Activated B cell treated with CpG ODN at 0.5 μM for 24 hours (primary cell): ENCODE measurements at regions not wholly inside any gene's neighbourhood (a gene's known extent, or its start where the extent isn't known, plus 50 kb on each side); places are given as distances from the start of the nearest gene placed in this dataset.

Experiments used
- ATAC-seq: fragments of 200-7000 bp; cut with Tn5 transposase; one replicate; pipeline ENCODE4 v1.10.0; 2021; ENCODE audit warnings: low read depth, mild to moderate bottlenecking, moderate library complexity
- CTCF ChIA-PET: fragments of 350-600 bp; sonication (Branson Sonifier 250); formaldehyde crosslinking; loops from one replicate; lab custom pipeline; 2021; ENCODE audit warnings: antibody characterized with exemption; lab: Charles Lee
- POLR2A ChIA-PET: fragments of 350-600 bp; sonication (Branson Sonifier 250); formaldehyde crosslinking; loops from one replicate; lab custom pipeline; 2021; ENCODE audit warnings: antibody characterized with exemption; lab: Charles Lee
- DNase-seq: peaks from one replicate; pipeline ENCODE4 v3.0.0; 2022
- H3K27ac Mint-ChIP-seq: one replicate; pipeline ENCODE4 v1.8.0; 2020; ENCODE audit warnings: mixed read lengths
- H3K27me3 Mint-ChIP-seq: one replicate; pipeline ENCODE4 v1.8.0; 2021; ENCODE audit warnings: mixed read lengths
- H3K36me3 Mint-ChIP-seq: one replicate; pipeline ENCODE4 v1.8.0; 2021; ENCODE audit warnings: low read depth, mixed read lengths
- H3K4me1 Mint-ChIP-seq: one replicate; pipeline ENCODE4 v1.8.0; 2021; ENCODE audit warnings: mixed read lengths
- H3K4me3 Mint-ChIP-seq: one replicate; pipeline ENCODE4 v1.8.0; 2020; ENCODE audit warnings: mild to moderate bottlenecking, mixed read lengths
- H3K9me3 Mint-ChIP-seq: one replicate; pipeline ENCODE4 v1.8.0; 2020; ENCODE audit warnings: mixed read lengths
- intact Hi-C: fragments of 100-400 bp; cut with micrococcal nuclease; formaldehyde crosslinking; loops from one replicate; pipeline ENCODE4 v1.15.1; 2024
- TF ChIP-seq, protein P1 (sequence below): fragments of 200-600 bp; IDR thresholded peaks from one replicate; pipeline ENCODE4 v1.8.0; 2022; ENCODE audit warnings: antibody characterized with exemption, mild to moderate bottlenecking

DNA sequence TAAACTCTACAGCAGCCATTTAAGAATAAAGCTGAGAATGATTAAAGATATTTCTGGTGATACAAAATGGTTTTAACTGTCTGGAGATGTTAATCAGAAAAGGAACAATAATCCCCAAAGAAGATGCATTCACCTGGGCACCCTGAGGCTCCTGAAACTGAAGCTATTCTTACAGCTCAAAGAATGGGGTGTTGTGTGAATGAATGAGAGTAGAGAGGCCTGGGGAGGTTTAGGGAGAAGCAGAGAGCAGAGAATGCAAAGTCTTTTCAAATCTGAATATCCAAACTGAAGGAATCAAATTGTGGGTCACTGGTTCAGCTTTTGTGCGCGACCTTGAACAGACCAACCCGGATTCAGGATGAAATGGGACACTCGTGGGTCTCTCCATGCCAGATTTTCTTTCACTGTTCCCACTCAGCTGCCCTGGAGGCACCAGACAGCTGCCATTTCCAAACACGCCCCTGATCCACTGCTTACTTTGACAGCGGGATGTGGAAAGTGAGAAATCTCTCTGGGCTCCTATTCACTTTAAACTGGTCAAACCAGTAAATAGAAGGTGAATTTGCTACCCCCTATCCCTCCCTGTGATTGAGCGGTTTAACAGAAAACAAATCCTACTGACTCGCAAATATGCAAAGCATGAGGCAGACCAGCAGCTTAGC is 485.5 kb upstream of the THBS1 start:
- ATAC-seq (no peak), DNase-seq (no peak)
- TF ChIP-seq, protein P1, sequence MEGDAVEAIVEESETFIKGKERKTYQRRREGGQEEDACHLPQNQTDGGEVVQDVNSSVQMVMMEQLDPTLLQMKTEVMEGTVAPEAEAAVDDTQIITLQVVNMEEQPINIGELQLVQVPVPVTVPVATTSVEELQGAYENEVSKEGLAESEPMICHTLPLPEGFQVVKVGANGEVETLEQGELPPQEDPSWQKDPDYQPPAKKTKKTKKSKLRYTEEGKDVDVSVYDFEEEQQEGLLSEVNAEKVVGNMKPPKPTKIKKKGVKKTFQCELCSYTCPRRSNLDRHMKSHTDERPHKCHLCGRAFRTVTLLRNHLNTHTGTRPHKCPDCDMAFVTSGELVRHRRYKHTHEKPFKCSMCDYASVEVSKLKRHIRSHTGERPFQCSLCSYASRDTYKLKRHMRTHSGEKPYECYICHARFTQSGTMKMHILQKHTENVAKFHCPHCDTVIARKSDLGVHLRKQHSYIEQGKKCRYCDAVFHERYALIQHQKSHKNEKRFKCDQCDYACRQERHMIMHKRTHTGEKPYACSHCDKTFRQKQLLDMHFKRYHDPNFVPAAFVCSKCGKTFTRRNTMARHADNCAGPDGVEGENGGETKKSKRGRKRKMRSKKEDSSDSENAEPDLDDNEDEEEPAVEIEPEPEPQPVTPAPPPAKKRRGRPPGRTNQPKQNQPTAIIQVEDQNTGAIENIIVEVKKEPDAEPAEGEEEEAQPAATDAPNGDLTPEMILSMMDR, result no peak
- H3K27me3 Mint-ChIP-seq, result no peaks in the 10 kb centered on the region
- H3K36me3 Mint-ChIP-seq, result no peaks in the 10 kb centered on the region
- CTCF ChIA-PET, result no interaction called here
- no peaks in the 10 kb centered on the region for H3K9me3 Mint-ChIP-seq
- H3K27ac Mint-ChIP-seq, result no peak overlapping the region
- no peak overlapping the region for H3K4me3 Mint-ChIP-seq
- H3K4me1 Mint-ChIP-seq, result no peaks in the 10 kb centered on the region
- intact Hi-C loops, result no loop called here
- POLR2A ChIA-PET, result no interaction called here

DNA sequence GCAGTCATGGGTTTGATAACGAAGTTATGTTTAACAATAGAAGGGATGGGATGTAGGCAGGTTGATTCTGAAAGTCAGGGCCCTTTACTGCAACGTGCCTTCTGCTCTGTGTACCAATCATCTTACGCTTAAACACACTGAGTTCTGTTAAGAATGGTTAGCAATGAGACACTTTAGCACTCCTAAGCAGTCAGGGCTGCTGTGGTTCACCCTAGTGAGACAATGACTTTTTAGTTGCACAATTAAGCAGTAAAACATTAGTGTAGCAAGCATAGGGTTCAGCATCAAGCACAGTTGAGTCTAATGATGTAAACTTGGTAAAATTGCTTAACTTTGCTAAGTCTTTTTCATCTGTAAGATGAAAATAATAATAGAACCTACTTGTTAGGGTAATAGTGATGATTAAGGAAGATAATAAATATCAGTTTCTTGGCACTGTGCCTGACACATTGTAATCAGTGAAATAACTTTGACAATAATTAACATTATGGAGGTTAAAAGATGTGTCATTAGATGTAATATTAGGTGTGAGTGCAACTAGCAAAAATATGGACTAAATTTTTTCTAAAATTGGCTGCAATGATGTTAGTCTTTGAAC is 484.2 kb upstream of the THBS1 start:
- TF ChIP-seq, protein P1, result no peak
- ATAC-seq, result no peak
- ChIA-PET CTCF (no interaction called here), POLR2A (no interaction called here)
- Mint-ChIP-seq H3K4me3 (no peak overlapping the region), H3K27me3 (no peaks in the 10 kb centered on the region), H3K9me3 (no peaks in the 10 kb centered on the region), H3K36me3 (no peaks in the 10 kb centered on the region), H3K4me1 (no peaks in the 10 kb centered on the region), H3K27ac (no peak overlapping the region)
- DNase-seq, result no peak
- intact Hi-C loops, result no loop called here

DNA sequence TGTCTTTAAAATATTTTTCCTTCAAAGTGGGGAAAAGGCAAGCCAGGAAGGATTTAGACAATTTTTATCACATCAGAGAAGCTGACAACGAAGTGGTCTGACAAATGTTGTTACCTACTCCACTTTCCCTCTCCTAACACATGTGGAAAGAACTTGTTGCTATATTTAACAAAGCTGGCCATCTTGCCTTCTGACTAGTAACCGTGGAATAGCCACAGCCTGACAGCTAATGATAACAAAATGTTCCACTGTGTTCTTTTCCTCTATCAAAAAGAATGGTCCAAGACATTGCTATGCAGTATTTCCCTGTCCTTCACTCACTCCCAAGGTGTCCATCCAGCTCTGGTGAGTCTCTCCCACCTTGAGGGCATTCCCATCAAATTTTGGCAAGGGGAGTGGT is 481.4 kb upstream of the THBS1 start:
- no peak for ATAC-seq
- intact Hi-C loops, result no loop called here
- H3K9me3 Mint-ChIP-seq, result no peaks in the 10 kb centered on the region
- no peak overlapping the region for H3K4me3 Mint-ChIP-seq
- no peak for DNase-seq
- no peak overlapping the region for H3K27ac Mint-ChIP-seq
- H3K27me3 Mint-ChIP-seq, result no peaks in the 10 kb centered on the region
- POLR2A ChIA-PET, result no interaction called here
- CTCF ChIA-PET, result no interaction called here
- no peaks in the 10 kb centered on the region for H3K4me1 Mint-ChIP-seq
- no peaks in the 10 kb centered on the region for H3K36me3 Mint-ChIP-seq
- TF ChIP-seq, protein P1, result no peak

DNA sequence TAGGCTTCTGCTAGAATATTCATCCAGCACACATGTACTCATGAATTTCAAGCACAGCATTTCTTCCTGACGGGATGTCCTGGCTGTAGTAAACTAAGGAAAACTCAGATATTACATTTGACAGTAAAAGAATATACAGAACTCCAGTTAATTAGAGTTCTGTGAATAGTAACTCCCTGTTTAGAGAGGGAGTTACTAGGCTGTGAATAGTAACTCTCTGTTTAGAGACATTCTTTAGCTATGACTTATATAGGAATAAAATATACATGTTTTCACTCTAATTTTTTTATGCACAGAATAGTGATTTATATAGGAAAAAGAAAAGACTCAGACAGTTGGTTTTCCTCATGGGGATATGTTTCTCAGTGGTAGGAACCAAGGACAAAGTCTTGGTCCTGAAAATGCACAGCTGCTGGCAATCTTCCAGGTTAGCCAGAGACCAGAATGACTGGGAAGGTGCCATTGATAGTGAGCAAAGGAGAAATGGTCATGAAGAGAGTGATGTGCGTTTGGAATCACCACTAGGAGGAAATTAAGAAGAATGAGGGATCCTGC is 480.7 kb upstream of the THBS1 start:
- no peaks in the 10 kb centered on the region for H3K36me3 Mint-ChIP-seq
- H3K4me3 Mint-ChIP-seq, result no peak overlapping the region
- H3K27me3 Mint-ChIP-seq, result no peaks in the 10 kb centered on the region
- DNase-seq (no peak), ATAC-seq (no peak)
- intact Hi-C loops, result no loop called here
- no peaks in the 10 kb centered on the region for H3K4me1 Mint-ChIP-seq
- peaks cover 1% of the 10 kb centered on the region for H3K9me3 Mint-ChIP-seq
- H3K27ac Mint-ChIP-seq, result no peak overlapping the region
- ChIA-PET POLR2A (no interaction called here), CTCF (no interaction called here)
- TF ChIP-seq, protein P1, result no peak

DNA sequence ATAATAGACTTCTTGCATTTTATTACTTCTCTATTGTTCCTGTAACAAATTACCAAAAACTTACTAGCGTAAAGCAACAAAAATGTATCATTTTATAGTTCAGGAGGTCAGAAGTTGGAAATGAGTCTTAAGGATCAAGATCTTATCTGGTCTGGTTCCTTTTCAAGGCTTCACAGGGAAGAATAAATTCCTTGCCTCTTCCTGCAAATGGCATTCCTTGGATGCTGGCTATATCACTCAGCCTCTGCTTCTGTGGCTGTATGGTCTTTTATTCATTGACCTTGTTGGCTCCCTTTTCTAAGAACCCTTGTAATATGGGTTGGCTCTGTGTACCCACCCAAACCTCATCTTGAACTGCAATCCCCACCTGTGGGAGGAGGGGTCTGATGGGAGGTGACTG is 478.4 kb upstream of the THBS1 start:
- ChIA-PET POLR2A (no interaction called here), CTCF (no interaction called here)
- intact Hi-C loops, result no loop called here
- ATAC-seq (no peak), DNase-seq (no peak)
- TF ChIP-seq, protein P1, result no peak
- H3K4me1 Mint-ChIP-seq, result no peaks in the 10 kb centered on the region
- no peak overlapping the region for H3K27ac Mint-ChIP-seq
- peaks cover 3% of the 10 kb centered on the region for H3K9me3 Mint-ChIP-seq
- no peaks in the 10 kb centered on the region for H3K27me3 Mint-ChIP-seq
- H3K36me3 Mint-ChIP-seq, result no peaks in the 10 kb centered on the region
- H3K4me3 Mint-ChIP-seq, result no peak overlapping the region
